IMR-90 (cell line): ENCODE measurements at regions not wholly inside any gene's neighbourhood (a gene's known extent, or its start where the extent isn't known, plus 50 kb on each side); places are given as distances from the start of the nearest gene placed in this dataset.

Experiments
- BHLHE40 ChIP-seq: fragments of 150-350 bp; IDR thresholded peaks from 2 replicates; pipeline ENCODE4 v1.6.1; 2016; ENCODE audit warnings: mild to moderate bottlenecking, low read depth, low read length
- CEBPB ChIP-seq: IDR thresholded peaks from 2 replicates; pipeline ENCODE4 v1.6.1; 2012; ENCODE audit warnings: low read depth, low read length, improper control_type of control experiment
- CHD1 ChIP-seq: IDR thresholded peaks from 2 replicates; pipeline ENCODE4 v1.6.1; 2012; ENCODE audit warnings: low read depth, low read length, improper control_type of control experiment
- ELK1 ChIP-seq: fragments of 150-350 bp; IDR thresholded peaks from 2 replicates; pipeline ENCODE4 v1.6.1; 2016; ENCODE audit warnings: low read depth, mild to moderate bottlenecking, low read length, moderate library complexity, borderline replicate concordance
- FOS ChIP-seq: fragments of 150-350 bp; IDR thresholded peaks from 2 replicates; pipeline ENCODE4 v1.6.1; 2016; ENCODE audit warnings: low read depth, low read length
- MAFK ChIP-seq: IDR thresholded peaks from 2 replicates; pipeline ENCODE4 v1.6.1; 2012; ENCODE audit warnings: low read depth, low read length, improper control_type of control experiment
- MAZ ChIP-seq: IDR thresholded peaks from 2 replicates; pipeline ENCODE4 v1.6.1; 2012; ENCODE audit warnings: low read depth, mild to moderate bottlenecking, low read length, improper control_type of control experiment, moderate library complexity, borderline replicate concordance
- POLR2A ChIP-seq: IDR thresholded peaks from 2 replicates; pipeline ENCODE4 v1.6.1; 2012; ENCODE audit warnings: mild to moderate bottlenecking, low read depth, low read length
- RAD21 ChIP-seq: IDR thresholded peaks from 2 replicates; pipeline ENCODE4 v1.6.1; 2012; ENCODE audit warnings: low read length, improper control_type of control experiment
- RCOR1 ChIP-seq: IDR thresholded peaks from 2 replicates; pipeline ENCODE4 v1.6.1; 2012; ENCODE audit warnings: mild to moderate bottlenecking, low read length, improper control_type of control experiment; ENCODE audit not compliant: insufficient replicate concordance
- SMC3 ChIP-seq: fragments of 150-350 bp; IDR thresholded peaks from 2 replicates; pipeline ENCODE4 v1.6.1; 2016; ENCODE audit warnings: low read depth, mild to moderate bottlenecking, antibody characterized with exemption, low read length, moderate library complexity
- USF2 ChIP-seq: fragments of 150-350 bp; IDR thresholded peaks from 2 replicates; pipeline ENCODE4 v1.6.1; 2017; ENCODE audit warnings: mild to moderate bottlenecking, antibody characterized with exemption, low read length, low read depth
- TF ChIP-seq, protein P1 (sequence below): conservative IDR thresholded peaks from 2 replicates; pipeline ENCODE4 v1.5.1; 2012; ENCODE audit warnings: mild to moderate bottlenecking, low read depth, low read length, improper control_type of control experiment

DNA sequence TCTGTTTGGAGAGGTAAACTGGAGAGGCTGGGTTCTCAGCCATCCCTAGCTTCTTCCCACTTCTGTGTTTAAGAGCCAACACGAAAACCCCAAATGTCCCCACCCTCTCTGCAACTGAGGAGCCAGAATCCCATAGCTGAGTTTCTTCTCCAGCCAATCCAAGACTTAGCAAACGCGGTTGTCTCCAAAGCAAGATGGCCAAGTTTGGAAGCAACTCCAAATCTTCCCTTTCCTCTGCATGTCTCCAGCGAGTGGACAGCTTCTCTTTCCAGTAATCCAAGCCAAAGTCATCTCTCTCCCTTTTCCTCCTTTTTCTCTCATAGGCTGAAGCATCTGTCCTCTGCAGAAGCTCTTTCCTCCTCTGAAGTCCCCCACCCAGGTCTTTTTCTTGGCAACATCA lies 539.2 kb downstream of the MIAT start:
- TF ChIP-seq, protein P1, sequence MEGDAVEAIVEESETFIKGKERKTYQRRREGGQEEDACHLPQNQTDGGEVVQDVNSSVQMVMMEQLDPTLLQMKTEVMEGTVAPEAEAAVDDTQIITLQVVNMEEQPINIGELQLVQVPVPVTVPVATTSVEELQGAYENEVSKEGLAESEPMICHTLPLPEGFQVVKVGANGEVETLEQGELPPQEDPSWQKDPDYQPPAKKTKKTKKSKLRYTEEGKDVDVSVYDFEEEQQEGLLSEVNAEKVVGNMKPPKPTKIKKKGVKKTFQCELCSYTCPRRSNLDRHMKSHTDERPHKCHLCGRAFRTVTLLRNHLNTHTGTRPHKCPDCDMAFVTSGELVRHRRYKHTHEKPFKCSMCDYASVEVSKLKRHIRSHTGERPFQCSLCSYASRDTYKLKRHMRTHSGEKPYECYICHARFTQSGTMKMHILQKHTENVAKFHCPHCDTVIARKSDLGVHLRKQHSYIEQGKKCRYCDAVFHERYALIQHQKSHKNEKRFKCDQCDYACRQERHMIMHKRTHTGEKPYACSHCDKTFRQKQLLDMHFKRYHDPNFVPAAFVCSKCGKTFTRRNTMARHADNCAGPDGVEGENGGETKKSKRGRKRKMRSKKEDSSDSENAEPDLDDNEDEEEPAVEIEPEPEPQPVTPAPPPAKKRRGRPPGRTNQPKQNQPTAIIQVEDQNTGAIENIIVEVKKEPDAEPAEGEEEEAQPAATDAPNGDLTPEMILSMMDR, result no peak
- TF ChIP-seq RAD21 (no peak), CEBPB (no peak), POLR2A (no peak), FOS (no peak), RCOR1 (no peak), MAZ (no peak), MAFK (no peak), SMC3 (no peak), USF2 (no peak), CHD1 (no peak), BHLHE40 (no peak), ELK1 (no peak)
